HG02840 (cell line): ENCODE measurements at regions not wholly inside any gene's neighbourhood (a gene's known extent, or its start where the extent isn't known, plus 50 kb on each side); places are given as distances from the start of the nearest gene placed in this dataset.
"Not testable (repeated sequence)": the region's sequence is repeated elsewhere in the genome, so short reads cannot be mapped to it uniquely, and the experiment has no call there.

ENCODE experiments used
- ATAC-seq: cut with Tn5 transposase; IDR thresholded peaks from one replicate; pipeline ENCODE4 v1.9.1; 2021; ENCODE audit warnings: mild to moderate bottlenecking, moderate library complexity, moderate number of reproducible peaks; ENCODE audit not compliant: unreplicated experiment, low FRiP score

GRCh38 chr3:164401440-164401839 lies 676.9 kb downstream of the SI start:
- not testable (repeated sequence) for ATAC-seq

- no peak for ATAC-seq
These were observed 680.8 kb downstream of the SI start for GRCh38 chr3:164397462-164397861.

GRCh38 chr3:164393171-164393570 lies 685.1 kb downstream of the SI start:
- no peak for ATAC-seq

- ATAC-seq: no peak
These were observed 688.2 kb downstream of the SI start for GRCh38 chr3:164390046-164390445.

GRCh38 chr3:164387236-164387635 lies 691.1 kb downstream of the SI start:
- ATAC-seq: no peak

GRCh38 chr3:164380156-164380555 lies 698.1 kb downstream of the SI start:
- no peak for ATAC-seq

- ATAC-seq: no peak
These were observed 700.8 kb downstream of the SI start for GRCh38 chr3:164377466-164377865.

GRCh38 chr3:164375995-164376394 lies 702.3 kb downstream of the SI start:
- no peak for ATAC-seq

- no peak for ATAC-seq
These were observed 702.8 kb downstream of the SI start for GRCh38 chr3:164375538-164375937.

- no peak for ATAC-seq
These were observed 706.6 kb downstream of the SI start for GRCh38 chr3:164371681-164372080.

- no peak for ATAC-seq
These were observed 707.3 kb downstream of the SI start for GRCh38 chr3:164370970-164371369.

- no peak for ATAC-seq
These were observed 713.1 kb downstream of the SI start for GRCh38 chr3:164365242-164365641.

GRCh38 chr3:164364111-164364510 lies 714.2 kb downstream of the SI start:
- no peak for ATAC-seq

- no peak for ATAC-seq
These were observed 717.4 kb downstream of the SI start for GRCh38 chr3:164360738-164361406.

GRCh38 chr3:164360078-164360578 lies 718.2 kb downstream of the SI start:
- ATAC-seq: no peak

- no peak for ATAC-seq
These were observed 725.3 kb downstream of the SI start for GRCh38 chr3:164352991-164353390.

GRCh38 chr3:164351131-164351530 lies 727.2 kb downstream of the SI start:
- no peak for ATAC-seq

GRCh38 chr3:164342206-164342605 lies 736.1 kb downstream of the SI start:
- ATAC-seq: not testable (repeated sequence)

- no peak for ATAC-seq
These were observed 737.2 kb downstream of the SI start for GRCh38 chr3:164341086-164341485.

GRCh38 chr3:164340273-164340672 lies 738.0 kb downstream of the SI start:
- no peak for ATAC-seq

- no peak for ATAC-seq
These were observed 745.2 kb downstream of the SI start for GRCh38 chr3:164332831-164333802.
